ENCODE measurements at regions not wholly inside any gene's neighbourhood (a gene's known extent, or its start where the extent isn't known, plus 50 kb on each side); places are given as distances from the start of the nearest gene placed in this dataset.

GRCh38 chr6:12594530-12594893, 122.1 kb upstream of the PHACTR1 start:
- Histone ChIP-seq H3K9me3 (no peaks in the 10 kb centered on the region), H3K4me3 (no peak overlapping the region), H3K27me3 (no peaks in the 10 kb centered on the region), H3K9ac (ENCODE audit: low read depth in 2 of 2, low read length in 2 of 2) (no peak overlapping the region), H3K27ac (no peak overlapping the region), H3K4me1 (no peaks in the 10 kb centered on the region), H3K36me3 (no peaks in the 10 kb centered on the region)
- intact Hi-C loops (cut with DNase I): no loop called here
- TF ChIP-seq CTCF (IDR thresholded peaks at IDR 0.05): no peak
- DNase-seq: no peak

GRCh38 chr6:12595161-12595811, 121.3 kb upstream of the PHACTR1 start:
- intact Hi-C loops (cut with DNase I): no loop called here
- DNase-seq: no peak

GRCh38 chr6:12596731-12597130, 119.8 kb upstream of the PHACTR1 start:
- Histone ChIP-seq H3K36me3 (no peaks in the 10 kb centered on the region), H3K4me1 (no peaks in the 10 kb centered on the region), H3K4me3 (no peak overlapping the region), H3K9ac (ENCODE audit: low read depth in 2 of 2, low read length in 2 of 2) (no peak overlapping the region), H3K9me3 (no peaks in the 10 kb centered on the region), H3K27me3 (no peaks in the 10 kb centered on the region), H3K27ac (no peak overlapping the region)
- DNase-seq: no peak
- no peak for TF ChIP-seq CTCF (IDR thresholded peaks at IDR 0.05)
- intact Hi-C loops (cut with DNase I): no loop called here

More at GRCh38 chr6:12595161-12595811, 121.3 kb upstream of the PHACTR1 start:
- no peak for TF ChIP-seq CTCF (IDR thresholded peaks at IDR 0.05)
- H3K9me3 ChIP-seq: no peaks in the 10 kb centered on the region
- no peak overlapping the region for H3K9ac ChIP-seq (ENCODE audit: low read depth in 2 of 2, low read length in 2 of 2)
- H3K4me3 ChIP-seq: no peak overlapping the region
- H3K4me1 ChIP-seq: no peaks in the 10 kb centered on the region
- no peak overlapping the region for H3K27ac ChIP-seq
- no peaks in the 10 kb centered on the region for H3K27me3 ChIP-seq
- H3K36me3 ChIP-seq: no peaks in the 10 kb centered on the region

- DNase-seq: no peak
- no peaks in the 10 kb centered on the region for H3K27me3 ChIP-seq
- intact Hi-C loops (cut with DNase I): no loop called here
- H3K27ac ChIP-seq: no peak overlapping the region
- H3K36me3 ChIP-seq: no peaks in the 10 kb centered on the region
- no peaks in the 10 kb centered on the region for H3K4me1 ChIP-seq
- H3K9ac ChIP-seq (ENCODE audit: low read depth in 2 of 2, low read length in 2 of 2): no peak overlapping the region
- no peak for TF ChIP-seq CTCF (IDR thresholded peaks at IDR 0.05)
- H3K9me3 ChIP-seq: no peaks in the 10 kb centered on the region
- H3K4me3 ChIP-seq: no peak overlapping the region
Observed at GRCh38 chr6:12598919-12599318, 117.6 kb upstream of the PHACTR1 start.

- intact Hi-C loops (cut with DNase I): loop anchor here (5.0 to 10.0 kb wide), 4 partner anchors 107 to 1015 kb away; no protein-coding TSS in a partner anchor
- no peaks in the 10 kb centered on the region for H3K9me3 ChIP-seq
- H3K4me3 ChIP-seq: no peak overlapping the region
- DNase-seq: no peak
- H3K4me1 ChIP-seq: no peaks in the 10 kb centered on the region
- H3K36me3 ChIP-seq: no peaks in the 10 kb centered on the region
- H3K27me3 ChIP-seq: no peaks in the 10 kb centered on the region
- no peak overlapping the region for H3K27ac ChIP-seq
- TF ChIP-seq CTCF (IDR thresholded peaks at IDR 0.05): no peak
- no peak overlapping the region for H3K9ac ChIP-seq (ENCODE audit: low read depth in 2 of 2, low read length in 2 of 2)
Observed at GRCh38 chr6:12601881-12602280, 114.7 kb upstream of the PHACTR1 start.
